Astrocyte (in vitro differentiated cells and primary cell): ENCODE measurements at regions not wholly inside any gene's neighbourhood (a gene's known extent, or its start where the extent isn't known, plus 50 kb on each side); places are given as distances from the start of the nearest gene placed in this dataset.

Experiments
- EZH2 ChIP-seq: IDR thresholded peaks from 2 replicates; pipeline ENCODE4 v1.6.1; 2012; ENCODE audit warnings: mild to moderate bottlenecking, low read length, inconsistent platforms; ENCODE audit not compliant: insufficient read depth
- TF ChIP-seq, protein P1 (sequence below): IDR thresholded peaks from 2 replicates; pipeline ENCODE4 v1.5.1; 2011; ENCODE audit warnings: low read depth, mild to moderate bottlenecking, inconsistent platforms, low read length, moderate library complexity; ENCODE audit not compliant: insufficient read depth

DNA sequence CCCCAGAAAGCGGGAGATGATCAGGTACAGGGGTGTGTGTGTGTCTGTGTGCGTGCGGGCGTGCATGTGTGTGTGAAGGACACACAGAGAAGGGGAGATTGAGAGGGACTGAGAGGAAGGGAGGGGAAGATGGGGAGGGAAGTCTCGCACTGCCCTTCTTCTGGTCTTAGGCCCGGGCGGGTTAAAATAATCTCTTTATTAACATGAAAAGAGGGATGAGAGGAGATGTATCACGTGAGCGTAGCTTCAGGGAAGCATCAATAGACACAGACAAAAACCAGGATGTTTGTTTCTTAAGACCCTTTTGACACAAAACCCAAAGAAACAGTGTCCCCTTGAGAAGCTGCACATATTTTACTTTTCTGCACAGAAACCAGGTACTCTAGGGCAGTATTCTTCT, 347.3 kb downstream of the BRD1 start:
- TF ChIP-seq, protein P1, sequence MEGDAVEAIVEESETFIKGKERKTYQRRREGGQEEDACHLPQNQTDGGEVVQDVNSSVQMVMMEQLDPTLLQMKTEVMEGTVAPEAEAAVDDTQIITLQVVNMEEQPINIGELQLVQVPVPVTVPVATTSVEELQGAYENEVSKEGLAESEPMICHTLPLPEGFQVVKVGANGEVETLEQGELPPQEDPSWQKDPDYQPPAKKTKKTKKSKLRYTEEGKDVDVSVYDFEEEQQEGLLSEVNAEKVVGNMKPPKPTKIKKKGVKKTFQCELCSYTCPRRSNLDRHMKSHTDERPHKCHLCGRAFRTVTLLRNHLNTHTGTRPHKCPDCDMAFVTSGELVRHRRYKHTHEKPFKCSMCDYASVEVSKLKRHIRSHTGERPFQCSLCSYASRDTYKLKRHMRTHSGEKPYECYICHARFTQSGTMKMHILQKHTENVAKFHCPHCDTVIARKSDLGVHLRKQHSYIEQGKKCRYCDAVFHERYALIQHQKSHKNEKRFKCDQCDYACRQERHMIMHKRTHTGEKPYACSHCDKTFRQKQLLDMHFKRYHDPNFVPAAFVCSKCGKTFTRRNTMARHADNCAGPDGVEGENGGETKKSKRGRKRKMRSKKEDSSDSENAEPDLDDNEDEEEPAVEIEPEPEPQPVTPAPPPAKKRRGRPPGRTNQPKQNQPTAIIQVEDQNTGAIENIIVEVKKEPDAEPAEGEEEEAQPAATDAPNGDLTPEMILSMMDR = no peak
- no peak for TF ChIP-seq EZH2
